GM12892 (cell line): ENCODE measurements at regions not wholly inside any gene's neighbourhood (a gene's known extent, or its start where the extent isn't known, plus 50 kb on each side); places are given as distances from the start of the nearest gene placed in this dataset.

ENCODE experiments used
- POLR2A ChIP-seq: IDR thresholded peaks from 2 replicates; pipeline ENCODE4 v1.6.1; 2011; ENCODE audit warnings: low read depth, low read length, control low read depth
- POLR2AphosphoS5 ChIP-seq: IDR thresholded peaks from 2 replicates; pipeline ENCODE4 v1.6.1; 2011; ENCODE audit warnings: low read depth, low read length, control low read depth

DNA sequence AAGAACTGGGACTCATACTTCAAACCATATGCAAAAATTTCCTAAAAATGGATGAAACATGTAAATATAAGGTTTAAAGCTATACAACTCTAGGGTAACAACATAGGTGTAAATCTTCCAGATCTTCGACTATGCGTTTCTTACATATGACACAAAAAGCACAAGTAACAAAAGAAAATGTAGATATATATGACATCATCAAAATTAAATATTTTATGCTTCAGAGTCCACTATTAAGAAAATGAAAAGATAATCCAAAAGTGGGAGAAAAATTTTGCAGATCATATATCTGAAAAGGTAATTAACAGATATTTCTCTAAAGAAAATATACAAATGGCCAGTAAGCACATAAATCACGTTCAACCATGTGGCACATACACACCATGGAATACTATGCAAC, 164.2 kb upstream of the ACTRT1 start:
- TF ChIP-seq POLR2A (no peak), POLR2AphosphoS5 (no peak)
